H1 (cell line): ENCODE measurements at regions not wholly inside any gene's neighbourhood (a gene's known extent, or its start where the extent isn't known, plus 50 kb on each side); places are given as distances from the start of the nearest gene placed in this dataset.

Experiments used
- CTBP2 ChIP-seq: IDR thresholded peaks from 2 replicates; pipeline ENCODE4 v1.7.0; 2011; ENCODE audit warnings: borderline replicate concordance, mild to moderate bottlenecking, moderate library complexity, mixed read lengths, low read length; ENCODE audit not compliant: insufficient read depth, insufficient read length
- SP4 ChIP-seq: IDR thresholded peaks from 2 replicates; pipeline ENCODE4 v1.6.1; 2012; ENCODE audit warnings: low read length, inconsistent platforms

GRCh38 chr15:61308437-61308836 is 79.3 kb upstream of the RORA start (continued):
- TF ChIP-seq CTBP2 (no peak), SP4 (no peak)
